PC-9 (cell line): ENCODE measurements at regions not wholly inside any gene's neighbourhood (a gene's known extent, or its start where the extent isn't known, plus 50 kb on each side); places are given as distances from the start of the nearest gene placed in this dataset.

Source experiments
- BruUV-seq: library from RNA; stranded (reverse); fragments of 400-500 nt; replicated peaks from 2 replicates; lab custom pipeline; 2021; lab: Mats Ljungman, UMichigan
- CTCF ChIA-PET: fragments of 300-600 bp; sonication (Branson Sonifier 250); formaldehyde crosslinking; loops from one replicate; lab custom pipeline; 2022; ENCODE audit warnings: antibody characterized with exemption; lab: Charles Lee
- POLR2A ChIA-PET: fragments of 300-600 bp; sonication (Branson Sonifier 250); formaldehyde crosslinking; loops from one replicate; lab custom pipeline; 2022; ENCODE audit warnings: antibody characterized with exemption; ENCODE audit not compliant: unreplicated experiment; lab: Charles Lee
- DNase-seq, 2 experiments: peaks; one replicate each; pipeline versions ENCODE4 v3.0.0 to v3.0.0-alpha.2; 2015 to 2022; ENCODE audit warnings: mixed read lengths in 1 of 2
- H2AFZ ChIP-seq: fragments of 200-600 bp; sonication (generic); 2 replicates; pipeline ENCODE4 v1.8.1; 2017; ENCODE audit warnings: antibody characterized with exemption
- H3F3A ChIP-seq: fragments of 200-600 bp; sonication (generic); 2 replicates; pipeline ENCODE4 v1.8.1; 2017; ENCODE audit warnings: antibody characterized with exemption, mild to moderate bottlenecking, low read depth; ENCODE audit not compliant: insufficient read depth
- H3K27ac ChIP-seq: fragments of 200-600 bp; sonication (generic); 2 replicates; pipeline ENCODE4 v1.6.1; 2016; ENCODE audit warnings: mixed run types
- H3K27me3 ChIP-seq: fragments of 200-600 bp; sonication (generic); 2 replicates; pipeline ENCODE4 v1.6.1; 2016; ENCODE audit warnings: low read depth, mixed run types; ENCODE audit not compliant: insufficient read depth
- H3K36me3 ChIP-seq: fragments of 200-600 bp; sonication (generic); 2 replicates; pipeline ENCODE4 v1.6.1; 2016; ENCODE audit warnings: low read depth, mixed run types
- H3K4me1 ChIP-seq: fragments of 200-600 bp; sonication (generic); replicated peaks from 2 replicates; pipeline ENCODE4 v1.6.1; 2016; ENCODE audit warnings: mixed run types; ENCODE audit not compliant: insufficient read depth
- H3K4me2 ChIP-seq: fragments of 200-600 bp; sonication (generic); 2 replicates; pipeline ENCODE4 v1.6.1; 2017; ENCODE audit warnings: mixed run types
- H3K4me3 ChIP-seq: fragments of 200-600 bp; sonication (generic); 2 replicates; pipeline ENCODE4 v1.6.1; 2016; ENCODE audit warnings: mixed run types
- H3K79me2 ChIP-seq: fragments of 200-600 bp; sonication (generic); 2 replicates; pipeline ENCODE4 v1.6.1; 2017; ENCODE audit warnings: low read depth, mixed run types
- H3K9me2 ChIP-seq: fragments of 200-600 bp; sonication (generic); 2 replicates; pipeline ENCODE4 v1.8.1; 2017; ENCODE audit warnings: mild to moderate bottlenecking; ENCODE audit not compliant: insufficient read depth
- H3K9me3 ChIP-seq: fragments of 200-600 bp; sonication (generic); 2 replicates; pipeline ENCODE4 v1.8.1; 2016; ENCODE audit warnings: low read depth; ENCODE audit not compliant: insufficient read depth
- H4K20me1 ChIP-seq: fragments of 200-600 bp; sonication (generic); 2 replicates; pipeline ENCODE4 v1.8.1; 2017; ENCODE audit not compliant: insufficient read depth
- EZH2 ChIP-seq: fragments of 200-600 bp; sonication (generic); IDR thresholded peaks from 2 replicates; pipeline ENCODE4 v1.8.0; 2017; ENCODE audit warnings: antibody characterized with exemption, low read depth
- intact Hi-C: fragments of 100-400 bp; cut with micrococcal nuclease; formaldehyde crosslinking; loops from one replicate; pipeline ENCODE4 v1.10.0; 2022; ENCODE audit not compliant: unreplicated experiment
- TF ChIP-seq, protein P1 (sequence below): fragments of 200-600 bp; sonication (generic); conservative IDR thresholded peaks from 2 replicates; pipeline ENCODE4 v1.6.1; 2017; ENCODE audit warnings: mixed run types, antibody characterized with exemption, mild to moderate bottlenecking, moderate library complexity

DNA sequence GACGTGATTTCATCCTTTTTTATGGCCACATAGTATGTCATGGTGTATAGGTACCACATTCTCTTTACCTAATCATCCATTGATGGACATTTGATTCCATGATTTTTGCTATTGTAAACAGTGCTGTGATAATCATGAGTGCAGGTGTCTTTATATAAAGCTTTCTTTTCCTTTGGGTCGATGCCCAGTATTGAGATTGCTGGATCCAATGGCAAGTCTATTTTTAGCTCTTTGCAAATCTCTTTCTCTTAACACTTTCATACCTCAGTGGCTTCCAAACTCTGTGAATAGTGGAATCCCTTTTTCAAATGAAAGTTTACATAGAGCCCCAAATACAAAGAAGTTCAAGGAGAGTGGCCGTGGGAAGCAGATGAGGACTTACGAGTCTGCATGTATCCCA, 105.8 kb upstream of the SPTLC3 start:
- Histone ChIP-seq H3K36me3 (no peaks in the 10 kb centered on the region), H3K9me3 (no peaks in the 10 kb centered on the region), H3F3A (no peaks in the 10 kb centered on the region), H4K20me1 (no peaks in the 10 kb centered on the region), H2AFZ (no peak overlapping the region), H3K27ac (no peak overlapping the region), H3K27me3 (no peaks in the 10 kb centered on the region), H3K4me2 (no peak overlapping the region), H3K4me1 (no peaks in the 10 kb centered on the region), H3K79me2 (no peaks in the 10 kb centered on the region), H3K9me2 (no peaks in the 10 kb centered on the region), H3K4me3 (no peak overlapping the region)
- ChIA-PET CTCF (interaction anchor here (0.6 kb wide), 1 partner anchor 96 kb away, joined by 3 read pairs; no protein-coding TSS in a partner anchor), POLR2A (no interaction called here)
- DNase-seq = no peak
- no TSS peak for BruUV-seq
- TF ChIP-seq, protein P1, sequence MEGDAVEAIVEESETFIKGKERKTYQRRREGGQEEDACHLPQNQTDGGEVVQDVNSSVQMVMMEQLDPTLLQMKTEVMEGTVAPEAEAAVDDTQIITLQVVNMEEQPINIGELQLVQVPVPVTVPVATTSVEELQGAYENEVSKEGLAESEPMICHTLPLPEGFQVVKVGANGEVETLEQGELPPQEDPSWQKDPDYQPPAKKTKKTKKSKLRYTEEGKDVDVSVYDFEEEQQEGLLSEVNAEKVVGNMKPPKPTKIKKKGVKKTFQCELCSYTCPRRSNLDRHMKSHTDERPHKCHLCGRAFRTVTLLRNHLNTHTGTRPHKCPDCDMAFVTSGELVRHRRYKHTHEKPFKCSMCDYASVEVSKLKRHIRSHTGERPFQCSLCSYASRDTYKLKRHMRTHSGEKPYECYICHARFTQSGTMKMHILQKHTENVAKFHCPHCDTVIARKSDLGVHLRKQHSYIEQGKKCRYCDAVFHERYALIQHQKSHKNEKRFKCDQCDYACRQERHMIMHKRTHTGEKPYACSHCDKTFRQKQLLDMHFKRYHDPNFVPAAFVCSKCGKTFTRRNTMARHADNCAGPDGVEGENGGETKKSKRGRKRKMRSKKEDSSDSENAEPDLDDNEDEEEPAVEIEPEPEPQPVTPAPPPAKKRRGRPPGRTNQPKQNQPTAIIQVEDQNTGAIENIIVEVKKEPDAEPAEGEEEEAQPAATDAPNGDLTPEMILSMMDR = no peak
- TF ChIP-seq EZH2 = no peak
- intact Hi-C loops = no loop called here

GRCh38 chr20:12906361-12906760, 102.4 kb upstream of the SPTLC3 start:
- DNase-seq = no peak
- Histone ChIP-seq H2AFZ (no peak overlapping the region), H3K27ac (no peak overlapping the region), H3K4me1 (no peaks in the 10 kb centered on the region), H3K9me2 (no peaks in the 10 kb centered on the region), H4K20me1 (no peaks in the 10 kb centered on the region), H3F3A (no peaks in the 10 kb centered on the region), H3K4me2 (no peak overlapping the region), H3K79me2 (no peaks in the 10 kb centered on the region), H3K4me3 (no peak overlapping the region), H3K9me3 (no peaks in the 10 kb centered on the region), H3K36me3 (no peaks in the 10 kb centered on the region), H3K27me3 (no peaks in the 10 kb centered on the region)
- POLR2A ChIA-PET = no interaction called here
- TF ChIP-seq EZH2 = no peak
- TF ChIP-seq, protein P1 = no peak
- CTCF ChIA-PET = no interaction called here
- intact Hi-C loops = no loop called here
- no TSS peak for BruUV-seq

DNA sequence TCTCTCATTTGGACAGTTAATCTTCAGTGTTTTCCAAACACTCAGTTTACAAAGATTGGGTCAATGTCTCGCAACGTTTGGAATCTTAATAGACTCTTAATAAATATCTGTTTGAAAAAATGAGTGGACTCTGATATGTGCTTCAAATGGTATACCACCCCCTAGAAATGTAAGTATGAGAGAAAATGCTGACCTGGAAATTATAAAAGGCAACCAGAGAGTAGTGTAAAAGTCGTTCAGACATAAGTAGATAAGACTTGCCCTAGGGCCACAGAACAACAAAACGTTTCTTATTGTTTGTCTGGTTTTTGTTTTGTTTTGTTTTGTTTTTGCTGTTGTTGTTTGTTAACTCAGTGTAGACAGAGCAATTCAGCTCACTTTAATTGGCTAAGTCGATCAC, 97.4 kb upstream of the SPTLC3 start:
- no TSS peak for BruUV-seq
- H4K20me1 ChIP-seq = no peaks in the 10 kb centered on the region
- H3K9me3 ChIP-seq = no peaks in the 10 kb centered on the region
- no peaks in the 10 kb centered on the region for H3F3A ChIP-seq
- intact Hi-C loops = no loop called here
- no peaks in the 10 kb centered on the region for H3K79me2 ChIP-seq
- H3K36me3 ChIP-seq = no peaks in the 10 kb centered on the region
- H3K4me1 ChIP-seq = no peaks in the 10 kb centered on the region
- DNase-seq = no peak
- H3K9me2 ChIP-seq = no peaks in the 10 kb centered on the region
- H3K4me3 ChIP-seq = no peak overlapping the region
- H3K27me3 ChIP-seq = no peaks in the 10 kb centered on the region
- no peak overlapping the region for H2AFZ ChIP-seq
- H3K27ac ChIP-seq = no peak overlapping the region
- no peak for TF ChIP-seq EZH2
- TF ChIP-seq, protein P1 = no peak
- POLR2A ChIA-PET = no interaction called here
- CTCF ChIA-PET = no interaction called here
- no peak overlapping the region for H3K4me2 ChIP-seq
